ENCODE measurements at regions not wholly inside any gene's neighbourhood (a gene's known extent, or its start where the extent isn't known, plus 50 kb on each side); places are given as distances from the start of the nearest gene placed in this dataset.

DNA sequence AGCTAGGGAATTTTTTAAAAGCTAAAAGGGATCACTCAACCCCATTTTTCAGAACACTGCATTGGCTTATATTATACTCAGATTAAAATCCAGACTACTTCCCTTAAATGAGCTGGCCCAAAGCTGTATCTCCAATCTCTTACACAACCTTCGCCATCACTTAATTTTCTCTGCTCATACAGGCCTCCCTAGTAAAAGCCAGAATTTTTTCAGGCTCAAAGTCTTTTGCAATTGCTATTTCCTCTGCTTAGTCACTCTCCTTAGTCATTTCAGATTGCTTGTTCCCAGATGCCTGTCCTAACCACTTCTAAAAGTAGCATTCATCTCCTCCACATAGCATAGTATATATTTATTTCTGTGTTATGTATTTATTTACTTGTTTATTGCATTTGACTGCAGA is 1587.9 kb upstream of the ADGRL3 start:
- Histone ChIP-seq H3K4me1 (ENCODE audit: insufficient read depth, low read length) (no peaks in the 10 kb centered on the region), H3K27ac (ENCODE audit: extremely low read length, insufficient read depth, low read length) (no peak overlapping the region), H3K4me3 (replicated peaks in 1 of 3; ENCODE audit: insufficient read depth in 1 of 3, low read depth in 2 of 3, low read length in 3 of 3) (no peak overlapping the region), H3K27me3 (ENCODE audit: control insufficient read depth in 1 of 2, insufficient read depth in 2 of 2, low read length in 2 of 2) (no peaks in the 10 kb centered on the region), H3K4me2 (ENCODE audit: low read depth, low read length) (no peak overlapping the region), H3K9ac (ENCODE audit: insufficient read depth, low read depth, low read length) (no peak overlapping the region), H4K20me1 (ENCODE audit: insufficient read depth, low read length) (no peaks in the 10 kb centered on the region), H3K9me3 (ENCODE audit: low read length) (no peaks in the 10 kb centered on the region), H3K36me3 (replicated peaks in 1 of 2; ENCODE audit: control insufficient read depth in 1 of 2, insufficient read depth in 2 of 2, low read length in 2 of 2) (no peaks in the 10 kb centered on the region), H2AFZ (ENCODE audit: low read length) (no peak overlapping the region), H3K79me2 (ENCODE audit: insufficient read depth, low read length) (no peaks in the 10 kb centered on the region)
- ATAC-seq (no peak), DNase-seq (ENCODE audit: low spot score) (no peak), FAIRE-seq (no peak)
- no TSS peak for BruUV-seq (replicated peaks)
- in situ Hi-C loops (cut with HindIII; ENCODE audit: extremely low pct_ligation_motif_present, low pct_unique_long_range_greater_than_20kb) (no loop called here), intact Hi-C loops (cut with micrococcal nuclease; ENCODE audit: unreplicated experiment) (no loop called here)
- WGBS (ENCODE audit: low lambda C conversion rate), result 0% methylated on average over 1 of the region's 1 CpG
- CTCF ChIA-PET (ENCODE audit: low intra/inter-chr PET ratio, low total read pairs), result no interaction called here
- POLR2A ChIA-PET, result no interaction called here
- TF ChIP-seq RBM39 (IDR thresholded peaks at IDR 0.05; ENCODE audit: low read depth, low read length, poor library complexity, severe bottlenecking), result no peak

DNA sequence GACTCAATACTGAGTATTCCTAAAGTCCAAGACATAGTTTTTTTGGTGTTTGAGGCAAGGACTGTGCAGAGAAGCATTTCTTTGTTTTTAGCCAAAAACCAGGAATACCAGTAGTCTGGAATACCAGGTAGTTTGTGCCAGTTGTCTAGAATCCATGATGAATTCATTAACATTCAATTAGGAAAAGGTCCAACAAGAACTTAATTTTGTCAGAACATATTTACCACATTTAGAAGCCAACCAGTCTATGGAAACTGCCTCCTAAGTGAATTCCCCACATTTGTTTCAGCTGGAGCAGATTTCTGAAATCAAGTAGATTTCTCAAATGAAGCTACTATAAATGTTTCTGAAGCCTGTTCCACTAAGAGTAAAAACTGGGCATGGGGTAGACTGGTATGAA is 1584.8 kb upstream of the ADGRL3 start:
- ATAC-seq (no peak), DNase-seq (ENCODE audit: low spot score) (no peak), FAIRE-seq (no peak)
- no peaks in the 10 kb centered on the region for H3K27me3 ChIP-seq (ENCODE audit: control insufficient read depth in 1 of 2, insufficient read depth in 2 of 2, low read length in 2 of 2)
- no peaks in the 10 kb centered on the region for H3K79me2 ChIP-seq (ENCODE audit: insufficient read depth, low read length)
- ChIA-PET POLR2A (no interaction called here), CTCF (ENCODE audit: low intra/inter-chr PET ratio, low total read pairs) (no interaction called here)
- H4K20me1 ChIP-seq (ENCODE audit: insufficient read depth, low read length), result no peaks in the 10 kb centered on the region
- H3K4me1 ChIP-seq (ENCODE audit: insufficient read depth, low read length), result no peaks in the 10 kb centered on the region
- no peak overlapping the region for H3K27ac ChIP-seq (ENCODE audit: extremely low read length, insufficient read depth, low read length)
- no peak overlapping the region for H2AFZ ChIP-seq (ENCODE audit: low read length)
- H3K4me3 ChIP-seq (replicated peaks in 1 of 3; ENCODE audit: insufficient read depth in 1 of 3, low read depth in 2 of 3, low read length in 3 of 3), result no peak overlapping the region
- H3K9me3 ChIP-seq (ENCODE audit: low read length), result no peaks in the 10 kb centered on the region
- BruUV-seq (replicated peaks), result no TSS peak
- no peak overlapping the region for H3K9ac ChIP-seq (ENCODE audit: insufficient read depth, low read depth, low read length)
- H3K4me2 ChIP-seq (ENCODE audit: low read depth, low read length), result no peak overlapping the region
- intact Hi-C loops (cut with micrococcal nuclease; ENCODE audit: unreplicated experiment) (no loop called here), in situ Hi-C loops (cut with HindIII; ENCODE audit: extremely low pct_ligation_motif_present, low pct_unique_long_range_greater_than_20kb) (no loop called here)
- no peaks in the 10 kb centered on the region for H3K36me3 ChIP-seq (replicated peaks in 1 of 2; ENCODE audit: control insufficient read depth in 1 of 2, insufficient read depth in 2 of 2, low read length in 2 of 2)
- TF ChIP-seq THYN1 (CRISPR knock-in tag; IDR thresholded peaks at IDR 0.05; ENCODE audit: borderline replicate concordance, low read depth) (no peak), ZNF552 (CRISPR knock-in tag; IDR thresholded peaks at IDR 0.05; ENCODE audit: borderline replicate concordance) (no peak), ZNF775 (CRISPR knock-in tag; IDR thresholded peaks at IDR 0.05; ENCODE audit: borderline replicate concordance) (no peak), KMT2B (CRISPR knock-in tag; IDR thresholded peaks at IDR 0.05) (no peak), ZNF337 (CRISPR knock-in tag; IDR thresholded peaks at IDR 0.05; ENCODE audit: borderline replicate concordance, low read depth) (no peak), ZNF607 (CRISPR knock-in tag; IDR thresholded peaks at IDR 0.05; ENCODE audit: borderline replicate concordance) (no peak), BCL6 (CRISPR knock-in tag; IDR thresholded peaks at IDR 0.05) (no peak)
- TF ChIP-seq, protein P1, sequence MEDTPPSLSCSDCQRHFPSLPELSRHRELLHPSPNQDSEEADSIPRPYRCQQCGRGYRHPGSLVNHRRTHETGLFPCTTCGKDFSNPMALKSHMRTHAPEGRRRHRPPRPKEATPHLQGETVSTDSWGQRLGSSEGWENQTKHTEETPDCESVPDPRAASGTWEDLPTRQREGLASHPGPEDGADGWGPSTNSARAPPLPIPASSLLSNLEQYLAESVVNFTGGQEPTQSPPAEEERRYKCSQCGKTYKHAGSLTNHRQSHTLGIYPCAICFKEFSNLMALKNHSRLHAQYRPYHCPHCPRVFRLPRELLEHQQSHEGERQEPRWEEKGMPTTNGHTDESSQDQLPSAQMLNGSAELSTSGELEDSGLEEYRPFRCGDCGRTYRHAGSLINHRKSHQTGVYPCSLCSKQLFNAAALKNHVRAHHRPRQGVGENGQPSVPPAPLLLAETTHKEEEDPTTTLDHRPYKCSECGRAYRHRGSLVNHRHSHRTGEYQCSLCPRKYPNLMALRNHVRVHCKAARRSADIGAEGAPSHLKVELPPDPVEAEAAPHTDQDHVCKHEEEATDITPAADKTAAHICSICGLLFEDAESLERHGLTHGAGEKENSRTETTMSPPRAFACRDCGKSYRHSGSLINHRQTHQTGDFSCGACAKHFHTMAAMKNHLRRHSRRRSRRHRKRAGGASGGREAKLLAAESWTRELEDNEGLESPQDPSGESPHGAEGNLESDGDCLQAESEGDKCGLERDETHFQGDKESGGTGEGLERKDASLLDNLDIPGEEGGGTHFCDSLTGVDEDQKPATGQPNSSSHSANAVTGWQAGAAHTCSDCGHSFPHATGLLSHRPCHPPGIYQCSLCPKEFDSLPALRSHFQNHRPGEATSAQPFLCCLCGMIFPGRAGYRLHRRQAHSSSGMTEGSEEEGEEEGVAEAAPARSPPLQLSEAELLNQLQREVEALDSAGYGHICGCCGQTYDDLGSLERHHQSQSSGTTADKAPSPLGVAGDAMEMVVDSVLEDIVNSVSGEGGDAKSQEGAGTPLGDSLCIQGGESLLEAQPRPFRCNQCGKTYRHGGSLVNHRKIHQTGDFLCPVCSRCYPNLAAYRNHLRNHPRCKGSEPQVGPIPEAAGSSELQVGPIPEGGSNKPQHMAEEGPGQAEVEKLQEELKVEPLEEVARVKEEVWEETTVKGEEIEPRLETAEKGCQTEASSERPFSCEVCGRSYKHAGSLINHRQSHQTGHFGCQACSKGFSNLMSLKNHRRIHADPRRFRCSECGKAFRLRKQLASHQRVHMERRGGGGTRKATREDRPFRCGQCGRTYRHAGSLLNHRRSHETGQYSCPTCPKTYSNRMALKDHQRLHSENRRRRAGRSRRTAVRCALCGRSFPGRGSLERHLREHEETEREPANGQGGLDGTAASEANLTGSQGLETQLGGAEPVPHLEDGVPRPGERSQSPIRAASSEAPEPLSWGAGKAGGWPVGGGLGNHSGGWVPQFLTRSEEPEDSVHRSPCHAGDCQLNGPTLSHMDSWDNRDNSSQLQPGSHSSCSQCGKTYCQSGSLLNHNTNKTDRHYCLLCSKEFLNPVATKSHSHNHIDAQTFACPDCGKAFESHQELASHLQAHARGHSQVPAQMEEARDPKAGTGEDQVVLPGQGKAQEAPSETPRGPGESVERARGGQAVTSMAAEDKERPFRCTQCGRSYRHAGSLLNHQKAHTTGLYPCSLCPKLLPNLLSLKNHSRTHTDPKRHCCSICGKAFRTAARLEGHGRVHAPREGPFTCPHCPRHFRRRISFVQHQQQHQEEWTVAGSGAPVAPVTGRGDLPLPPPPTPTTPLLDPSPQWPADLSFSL (CRISPR knock-in tag; IDR thresholded peaks at IDR 0.05), result no peak
- TF ChIP-seq, protein P2, sequence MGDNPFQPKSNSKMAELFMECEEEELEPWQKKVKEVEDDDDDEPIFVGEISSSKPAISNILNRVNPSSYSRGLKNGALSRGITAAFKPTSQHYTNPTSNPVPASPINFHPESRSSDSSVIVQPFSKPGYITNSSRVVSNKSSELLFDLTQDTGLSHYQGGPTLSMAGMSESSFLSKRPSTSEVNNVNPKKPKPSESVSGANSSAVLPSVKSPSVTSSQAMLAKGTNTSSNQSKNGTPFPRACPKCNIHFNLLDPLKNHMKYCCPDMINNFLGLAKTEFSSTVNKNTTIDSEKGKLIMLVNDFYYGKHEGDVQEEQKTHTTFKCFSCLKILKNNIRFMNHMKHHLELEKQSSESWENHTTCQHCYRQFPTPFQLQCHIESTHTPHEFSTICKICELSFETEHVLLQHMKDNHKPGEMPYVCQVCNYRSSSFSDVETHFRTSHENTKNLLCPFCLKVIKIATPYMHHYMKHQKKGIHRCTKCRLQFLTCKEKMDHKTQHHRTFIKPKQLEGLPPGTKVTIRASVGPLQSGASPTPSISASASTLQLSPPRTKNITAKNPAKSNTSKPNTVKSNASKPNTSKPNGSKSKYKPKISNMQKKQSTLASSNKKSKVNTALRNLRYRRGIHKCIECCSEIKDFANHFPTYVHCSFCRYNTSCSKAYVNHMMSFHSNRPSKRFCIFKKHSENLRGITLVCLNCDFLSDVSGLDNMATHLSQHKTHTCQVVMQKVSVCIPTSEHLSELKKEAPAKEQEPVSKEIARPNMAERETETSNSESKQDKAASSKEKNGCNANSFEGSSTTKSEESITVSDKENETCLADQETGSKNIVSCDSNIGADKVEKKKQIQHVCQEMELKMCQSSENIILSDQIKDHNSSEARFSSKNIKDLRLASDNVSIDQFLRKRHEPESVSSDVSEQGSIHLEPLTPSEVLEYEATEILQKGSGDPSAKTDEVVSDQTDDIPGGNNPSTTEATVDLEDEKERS (CRISPR knock-in tag; IDR thresholded peaks at IDR 0.05), result no peak
